Lower leg skin (tissue), 4 donors: ENCODE measurements at regions not wholly inside any gene's neighbourhood (a gene's known extent, or its start where the extent isn't known, plus 50 kb on each side); places are given as distances from the start of the nearest gene placed in this dataset.

Experiments
- DNase-seq, 2 donors: peaks; one replicate each; pipeline ENCODE4 v3.0.0-alpha.2; 2019; ENCODE audit warnings: low spot score in 2 of 2
- H3K4me3 ChIP-seq: fragments of 200-600 bp; sonication (generic); 2 replicates; pipeline ENCODE4 v1.5.1; 2017; ENCODE audit warnings: mild to moderate bottlenecking, low read depth; ENCODE audit not compliant: poor library complexity, severe bottlenecking
- POLR2A ChIP-seq, 2 donors: fragments of 450-650 bp; IDR thresholded peaks; one replicate each; pipeline ENCODE4 v1.6.1; 2016 to 2017; ENCODE audit warnings: antibody characterized with exemption in 2 of 2, mild to moderate bottlenecking in 1 of 2, moderate library complexity in 1 of 2
- WGBS, 2 donors: methylation state at CpG; one replicate each; pipeline ENCODE4 v1.1.5; 2018; 5-methylcytosine and 5-hydroxymethylcytosine counted together
- intact Hi-C: fragments of 100-400 bp; cut with DNase I; formaldehyde crosslinking; loops from one replicate; pipeline ENCODE4 v1.15.0; 2023; ENCODE audit warnings: low total_unique reads
- TF ChIP-seq, protein P1 (sequence below), 3 donors: fragments of 450-650 bp; IDR thresholded peaks; one replicate each; pipeline ENCODE4 v1.5.1; 2016; ENCODE audit warnings: antibody characterized with exemption in 3 of 3, mild to moderate bottlenecking in 3 of 3, moderate library complexity in 2 of 3

DNA sequence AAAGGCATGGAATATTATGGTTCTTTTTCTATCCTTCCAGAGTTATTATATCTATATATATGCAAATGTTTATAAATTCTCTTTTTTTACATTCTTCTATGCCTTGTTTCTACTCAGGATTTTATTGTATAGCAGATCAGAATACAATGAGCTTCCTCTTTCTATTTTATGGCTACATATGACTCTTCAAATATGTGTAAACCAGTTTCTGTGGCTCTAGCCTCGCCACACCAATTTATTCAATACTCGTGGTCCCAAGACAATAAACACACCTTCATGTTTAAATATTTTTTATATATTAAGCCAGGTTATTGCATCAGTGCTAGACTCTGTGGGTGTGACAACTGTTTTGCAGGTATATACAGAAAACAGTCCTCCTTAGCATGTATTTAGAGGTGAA lies 237.5 kb upstream of the MKLN1 start:
- 66 to 73% methylated on average over 2 of the region's 2 CpGs for WGBS, 2 donors
- H3K4me3 ChIP-seq, result no peak overlapping the region
- intact Hi-C loops, result no loop called here
- TF ChIP-seq POLR2A (IDR thresholded peaks at IDR 0.05), result no peak
- TF ChIP-seq, protein P1, sequence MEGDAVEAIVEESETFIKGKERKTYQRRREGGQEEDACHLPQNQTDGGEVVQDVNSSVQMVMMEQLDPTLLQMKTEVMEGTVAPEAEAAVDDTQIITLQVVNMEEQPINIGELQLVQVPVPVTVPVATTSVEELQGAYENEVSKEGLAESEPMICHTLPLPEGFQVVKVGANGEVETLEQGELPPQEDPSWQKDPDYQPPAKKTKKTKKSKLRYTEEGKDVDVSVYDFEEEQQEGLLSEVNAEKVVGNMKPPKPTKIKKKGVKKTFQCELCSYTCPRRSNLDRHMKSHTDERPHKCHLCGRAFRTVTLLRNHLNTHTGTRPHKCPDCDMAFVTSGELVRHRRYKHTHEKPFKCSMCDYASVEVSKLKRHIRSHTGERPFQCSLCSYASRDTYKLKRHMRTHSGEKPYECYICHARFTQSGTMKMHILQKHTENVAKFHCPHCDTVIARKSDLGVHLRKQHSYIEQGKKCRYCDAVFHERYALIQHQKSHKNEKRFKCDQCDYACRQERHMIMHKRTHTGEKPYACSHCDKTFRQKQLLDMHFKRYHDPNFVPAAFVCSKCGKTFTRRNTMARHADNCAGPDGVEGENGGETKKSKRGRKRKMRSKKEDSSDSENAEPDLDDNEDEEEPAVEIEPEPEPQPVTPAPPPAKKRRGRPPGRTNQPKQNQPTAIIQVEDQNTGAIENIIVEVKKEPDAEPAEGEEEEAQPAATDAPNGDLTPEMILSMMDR (IDR thresholded peaks at IDR 0.05), result no peak
- DNase-seq, result no peak

GRCh38 chr7:131090886-131091692 lies 236.6 kb upstream of the MKLN1 start:
- whole genome bisulfite sequencing, 2 donors, result 85 to 86% methylated on average over 7 of the region's 7 CpGs
- H3K4me3 ChIP-seq, result no peak overlapping the region
- TF ChIP-seq POLR2A (IDR thresholded peaks at IDR 0.05), result no peak
- TF ChIP-seq, protein P1 (IDR thresholded peaks at IDR 0.05), result no peak
- DNase-seq, result no peak
- intact Hi-C loops, result no loop called here

DNA sequence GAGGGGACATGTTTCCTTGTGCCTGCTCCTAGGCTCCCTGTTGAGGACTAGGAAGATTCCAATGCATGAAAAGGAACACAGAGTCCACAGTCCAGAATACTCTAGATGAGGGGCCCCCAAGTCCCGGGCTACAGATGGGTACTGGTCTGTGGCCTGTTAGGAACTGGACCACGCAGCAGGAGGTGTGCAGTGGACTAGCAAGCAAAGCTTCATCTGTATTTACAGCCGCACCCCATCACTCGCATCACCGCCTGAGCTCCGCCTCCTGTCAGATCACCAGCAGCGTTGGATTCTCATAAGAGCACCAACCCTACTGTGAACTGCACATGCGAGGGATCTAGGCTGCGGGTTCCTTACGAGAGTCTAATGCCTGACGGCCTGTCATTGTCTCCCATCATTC lies 233.0 kb upstream of the MKLN1 start:
- intact Hi-C loops, result no loop called here
- TF ChIP-seq POLR2A (IDR thresholded peaks at IDR 0.05), result no peak
- TF ChIP-seq, protein P1 (IDR thresholded peaks at IDR 0.05), result no peak
- 90 to 91% methylated on average over 11 of the region's 11 CpGs for WGBS, 2 donors
- H3K4me3 ChIP-seq, result no peak overlapping the region
- DNase-seq, result no peak

GRCh38 chr7:131095346-131095745 lies 232.3 kb upstream of the MKLN1 start:
- WGBS, 2 donors, result 78 to 81% methylated on average over 7 of the region's 7 CpGs
- H3K4me3 ChIP-seq, result no peak overlapping the region
- intact Hi-C loops, result no loop called here
- no peak for TF ChIP-seq POLR2A (IDR thresholded peaks at IDR 0.05)
- TF ChIP-seq, protein P1 (IDR thresholded peaks at IDR 0.05), result no peak
- no peak for DNase-seq

- 80 to 82% methylated on average over 7 of the region's 7 CpGs for WGBS, 2 donors
- TF ChIP-seq, protein P1 (IDR thresholded peaks at IDR 0.05), result no peak
- TF ChIP-seq POLR2A (IDR thresholded peaks at IDR 0.05), result no peak
- no peak for DNase-seq
- no peak overlapping the region for H3K4me3 ChIP-seq
- intact Hi-C loops, result no loop called here
These were observed 231.3 kb upstream of the MKLN1 start for GRCh38 chr7:131096267-131096927.
